ENCODE measurements at regions not wholly inside any gene's neighbourhood (a gene's known extent, or its start where the extent isn't known, plus 50 kb on each side); places are given as distances from the start of the nearest gene placed in this dataset.

- TF ChIP-seq POLR2A (IDR thresholded peaks at IDR 0.05; ENCODE audit: low read length) (no peak), ESRRA (IDR thresholded peaks at IDR 0.05; ENCODE audit: borderline replicate concordance, low read length) (no peak)
These were observed 105.6 kb upstream of the PEG3 start (continued) for GRCh38 chr19:56946159-56946558.

GRCh38 chr19:56947206-56947605 lies 106.7 kb upstream of the PEG3 start:
- 8% methylated on average over 7 of the region's 7 CpGs for WGBS (ENCODE audit: missing lambda C conversion rate)

GRCh38 chr19:56949626-56950025 lies 109.1 kb upstream of the PEG3 start:
- ChIA-PET POLR2A (no interaction called here), CTCF (interaction anchor here (0.5 kb wide), 1 partner anchor 1892 kb away, joined by 3 read pairs; no protein-coding TSS in a partner anchor)
- no peak overlapping the region for H3K4me2 ChIP-seq
- no peak overlapping the region for H3K27ac ChIP-seq
- DNase-seq (ENCODE audit: low read depth in 1 of 2, low spot score in 1 of 2) (no peak), FAIRE-seq (no peak), ATAC-seq (no peak)
- no peak overlapping the region for H3K4me3 ChIP-seq
- no peaks in the 10 kb centered on the region for H3K4me1 ChIP-seq
- H3K9me3 ChIP-seq, result peaks cover 71% of the 10 kb centered on the region
- WGBS (ENCODE audit: missing lambda C conversion rate), result 7% methylated on average over 9 of the region's 9 CpGs
- TF ChIP-seq HMGXB4 (CRISPR knock-in tag; IDR thresholded peaks at IDR 0.05; ENCODE audit: borderline replicate concordance) (no peak), FOXS1 (CRISPR knock-in tag; IDR thresholded peaks at IDR 0.05) (no peak), ZNF302 (CRISPR knock-in tag; IDR thresholded peaks at IDR 0.05) (no peak)

More at GRCh38 chr19:56947206-56947605, 106.7 kb upstream of the PEG3 start:
- TF ChIP-seq FOSB (CRISPR knock-in tag; IDR thresholded peaks at IDR 0.05) (no peak), GATA3 (IDR thresholded peaks at IDR 0.05; ENCODE audit: borderline replicate concordance) (no peak), CHD2 (IDR thresholded peaks at IDR 0.05; ENCODE audit: low read length, partially characterized antibody) (no peak), MYC (IDR thresholded peaks at IDR 0.05; ENCODE audit: borderline replicate concordance, low read length) (no peak), MAZ (IDR thresholded peaks at IDR 0.05; ENCODE audit: borderline replicate concordance, low read depth, low read length) (no peak), ZSCAN20 (CRISPR knock-in tag; IDR thresholded peaks at IDR 0.05) (no peak), HOXA7 (CRISPR knock-in tag; IDR thresholded peaks at IDR 0.05) (no peak)
- Histone ChIP-seq H3K27ac (no peak overlapping the region), H3K9me3 (peaks cover 65% of the 10 kb centered on the region), H3K4me3 (no peak overlapping the region), H3K4me2 (no peak overlapping the region), H3K4me1 (no peaks in the 10 kb centered on the region)
- ChIA-PET POLR2A (interaction anchor here (0.6 kb wide), 1 partner anchor 416 kb away, joined by 3 read pairs; the partner anchor contains the start of genes TRAPPC2B and ZNF547), CTCF (interaction anchor here (0.6 kb wide), 2 partner anchors 16 to 522 kb away, joined by 3 read pairs; no protein-coding TSS in a partner anchor)
- DNase-seq (ENCODE audit: low read depth in 1 of 2, low spot score in 1 of 2), result no peak
- no peak for FAIRE-seq
- ATAC-seq, result no peak

- DNase-seq (ENCODE audit: low read depth in 1 of 2, low spot score in 1 of 2), result no peak
- Histone ChIP-seq H3K4me3 (no peak overlapping the region), H3K27ac (no peak overlapping the region), H3K9me3 (peaks cover 71% of the 10 kb centered on the region), H3K4me1 (no peaks in the 10 kb centered on the region), H3K4me2 (no peak overlapping the region)
- no peak for FAIRE-seq
- no peak for ATAC-seq
- ChIA-PET POLR2A (no interaction called here), CTCF (no interaction called here)
- TF ChIP-seq CHD4 (IDR thresholded peaks at IDR 0.05; ENCODE audit: borderline replicate concordance) (no peak), ATOH8 (CRISPR knock-in tag; IDR thresholded peaks at IDR 0.05; ENCODE audit: low read depth) (no peak), USF2 (IDR thresholded peaks at IDR 0.05) (no peak), POLR2A (IDR thresholded peaks at IDR 0.05; ENCODE audit: low read length) (no peak), CTCF (IDR thresholded peaks at IDR 0.05) (no peak), HOXB13 (CRISPR knock-in tag; IDR thresholded peaks at IDR 0.05; ENCODE audit: low read depth) (no peak), HDAC2 (IDR thresholded peaks at IDR 0.05) (no peak), CEBPB (IDR thresholded peaks at IDR 0.05) (no peak), ZC3H11A (IDR thresholded peaks at IDR 0.05) (no peak), MYC (IDR thresholded peaks at IDR 0.05; ENCODE audit: borderline replicate concordance, low read length) (no peak), CBX8 (IDR thresholded peaks at IDR 0.05) (no peak)
- WGBS (ENCODE audit: missing lambda C conversion rate), result 11% methylated on average over 10 of the region's 10 CpGs
These were observed 111.1 kb upstream of the PEG3 start for GRCh38 chr19:56951672-56952071.

Data from A549 (cell line).